Frontal cortex (tissue), 3 donors: ENCODE measurements at regions not wholly inside any gene's neighbourhood (a gene's known extent, or its start where the extent isn't known, plus 50 kb on each side); places are given as distances from the start of the nearest gene placed in this dataset.

ENCODE experiments used
- DNase-seq, 2 donors: peaks; one replicate each; pipeline ENCODE4 v3.0.0; 2012; ENCODE audit warnings: low spot score in 2 of 2
- FAIRE-seq: peaks from 2 replicates; lab custom pipeline; 2012; peaks lifted over from hg19 to GRCh38; lab: Jason Lieb, UNC
- donor health status: control.
- donor health status: control.
- donor health status: control.

- FAIRE-seq (no peak), DNase-seq (no peak)
Measured at GRCh38 chr11:134528453-134528852, 116.4 kb upstream of the B3GAT1 start.

DNA sequence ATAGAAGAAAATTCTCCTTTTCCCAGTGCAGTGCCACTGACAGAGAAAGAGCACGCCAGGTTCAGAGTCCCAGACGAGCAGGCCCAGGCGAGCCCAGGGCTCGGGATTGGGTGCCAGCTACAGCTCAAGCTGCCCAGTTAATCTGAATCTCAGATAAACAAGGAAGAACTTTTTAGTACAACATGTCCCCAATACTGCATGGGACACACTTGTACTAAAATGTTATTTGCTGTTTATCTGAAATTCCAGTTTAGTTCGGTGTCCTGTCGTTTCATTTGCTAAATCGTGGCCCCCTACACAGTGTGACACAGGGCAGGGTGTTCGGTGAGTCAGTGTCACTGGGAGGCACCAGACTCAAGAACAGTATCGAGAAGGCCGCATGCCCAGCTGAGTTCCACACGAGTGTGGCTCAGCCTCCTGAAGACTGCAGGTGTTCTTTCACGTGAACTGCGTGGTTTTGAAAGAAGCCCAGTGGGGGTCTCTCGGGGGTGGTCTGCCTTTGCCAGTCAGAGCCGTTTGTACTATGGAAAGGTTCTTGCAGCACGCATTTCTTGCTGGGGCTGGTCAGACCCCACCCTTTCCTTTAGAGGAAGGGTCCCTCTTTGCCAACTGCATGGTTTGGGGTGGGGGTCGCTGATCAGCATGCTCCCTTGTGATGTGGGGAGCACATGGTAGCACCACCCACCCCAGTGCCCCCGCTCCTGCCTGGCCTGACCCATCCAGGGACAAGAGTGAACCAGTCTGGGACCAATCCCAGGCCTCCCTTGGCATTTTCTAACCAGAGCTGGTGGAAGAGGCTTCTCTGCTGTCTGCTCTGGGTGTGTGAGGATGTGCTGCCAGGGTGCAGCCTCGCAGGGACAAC, 115.6 kb upstream of the B3GAT1 start:
- DNase-seq: no peak
- FAIRE-seq: no peak

DNA sequence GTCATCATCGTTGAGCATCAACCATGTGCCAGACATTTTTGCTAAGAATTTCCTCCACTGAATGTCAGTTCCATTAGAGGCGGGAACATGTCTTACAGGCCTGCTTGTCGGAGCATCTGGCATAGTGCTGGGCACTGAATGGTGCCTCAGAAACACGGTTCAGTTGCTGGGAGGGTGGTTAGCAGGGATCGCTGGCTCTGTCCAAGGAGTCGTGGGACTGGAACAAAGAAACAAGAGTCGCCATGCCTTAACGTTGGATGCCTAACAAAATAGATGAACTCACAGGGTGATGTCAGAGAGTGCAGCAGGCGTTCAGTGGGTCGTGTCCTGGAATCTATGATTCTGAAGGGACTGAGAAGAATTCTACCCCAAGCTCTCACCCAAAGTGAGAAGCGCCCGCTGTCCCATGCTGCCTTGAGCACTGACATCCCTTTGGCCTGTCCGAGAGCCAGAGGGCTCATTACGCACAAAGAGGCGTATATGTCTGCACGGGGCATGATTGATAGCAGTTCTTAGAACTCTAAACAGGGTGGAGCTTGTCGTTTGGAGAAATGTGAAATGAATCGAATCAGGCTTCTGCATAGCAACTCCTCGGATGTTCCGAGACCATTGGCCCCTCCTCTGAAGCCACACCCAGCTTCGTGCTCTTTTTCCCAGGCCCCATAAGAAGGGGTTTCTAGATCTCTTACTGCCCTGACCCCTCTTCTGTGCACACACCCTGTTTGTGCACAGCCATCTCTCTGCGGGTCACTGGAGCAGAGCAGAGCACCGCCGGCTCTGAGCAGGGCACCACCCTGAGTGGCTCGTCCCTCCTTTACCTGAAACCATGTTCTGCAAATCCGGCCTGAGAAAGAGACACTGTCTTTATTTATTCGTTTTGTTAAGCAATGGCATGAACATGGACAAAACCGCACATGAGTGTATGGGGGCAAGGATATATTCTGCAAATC, 113.1 kb upstream of the B3GAT1 start:
- FAIRE-seq (no peak), DNase-seq (no peak)

DNA sequence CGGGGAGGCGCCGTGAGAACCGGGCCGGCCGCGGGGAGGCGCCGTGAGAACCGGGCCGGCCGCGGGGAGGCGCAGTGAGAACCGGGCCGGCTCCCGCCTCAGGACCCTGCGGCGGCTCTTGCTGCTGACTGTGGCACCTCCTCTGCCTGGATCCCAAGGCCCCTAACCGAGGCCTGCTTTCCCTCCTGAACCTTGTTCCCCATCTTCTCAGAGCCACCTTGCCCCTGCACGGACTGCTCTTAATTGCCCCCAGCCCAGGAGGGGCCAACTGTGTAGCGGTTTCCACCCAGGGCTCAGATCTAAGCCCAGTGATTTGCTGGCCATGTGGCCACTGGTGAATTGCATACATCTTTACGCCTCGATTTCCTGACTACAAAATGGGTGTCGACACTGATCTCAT, 112.2 kb upstream of the B3GAT1 start:
- DNase-seq (no peak), FAIRE-seq (no peak)

DNA sequence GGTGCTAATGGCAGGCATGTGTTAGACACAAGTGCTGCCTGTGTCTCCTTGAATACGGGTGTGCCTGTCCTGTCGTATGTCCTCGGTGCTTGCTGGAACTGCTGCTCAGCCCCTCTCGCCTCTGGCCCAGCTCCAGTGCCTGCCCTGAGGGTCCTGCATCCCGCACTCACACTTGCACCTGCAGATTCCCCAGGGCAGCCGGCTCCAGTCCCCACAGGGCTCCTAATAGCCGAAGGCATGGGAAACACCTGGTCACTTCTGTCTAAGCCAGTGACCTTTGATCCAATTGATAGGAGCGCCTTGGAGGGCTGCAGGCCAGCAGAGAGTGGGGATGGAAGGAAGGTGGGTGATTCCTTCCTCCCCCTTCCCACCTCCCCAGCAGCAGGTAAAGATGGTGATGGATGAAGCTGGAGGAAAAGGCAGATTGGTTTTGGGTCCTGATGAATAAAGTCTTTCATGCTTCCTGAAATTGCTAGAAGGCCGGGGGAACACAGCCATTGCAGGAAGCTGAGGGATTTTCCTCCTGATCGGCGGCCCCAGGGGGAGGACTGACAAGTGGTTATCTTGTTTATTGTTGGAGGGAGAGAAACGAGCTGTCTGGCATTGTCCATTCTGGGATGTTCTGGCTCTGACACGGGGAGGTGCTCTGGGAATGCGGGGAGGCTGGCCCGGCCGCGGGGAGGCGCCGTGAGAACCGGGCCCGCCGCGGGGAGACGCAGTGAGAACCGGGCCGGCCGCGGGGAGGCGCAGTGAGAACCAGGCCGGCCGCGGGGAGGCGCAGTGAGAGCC, 110.9 kb upstream of the B3GAT1 start:
- no peak for DNase-seq
- no peak for FAIRE-seq

DNA sequence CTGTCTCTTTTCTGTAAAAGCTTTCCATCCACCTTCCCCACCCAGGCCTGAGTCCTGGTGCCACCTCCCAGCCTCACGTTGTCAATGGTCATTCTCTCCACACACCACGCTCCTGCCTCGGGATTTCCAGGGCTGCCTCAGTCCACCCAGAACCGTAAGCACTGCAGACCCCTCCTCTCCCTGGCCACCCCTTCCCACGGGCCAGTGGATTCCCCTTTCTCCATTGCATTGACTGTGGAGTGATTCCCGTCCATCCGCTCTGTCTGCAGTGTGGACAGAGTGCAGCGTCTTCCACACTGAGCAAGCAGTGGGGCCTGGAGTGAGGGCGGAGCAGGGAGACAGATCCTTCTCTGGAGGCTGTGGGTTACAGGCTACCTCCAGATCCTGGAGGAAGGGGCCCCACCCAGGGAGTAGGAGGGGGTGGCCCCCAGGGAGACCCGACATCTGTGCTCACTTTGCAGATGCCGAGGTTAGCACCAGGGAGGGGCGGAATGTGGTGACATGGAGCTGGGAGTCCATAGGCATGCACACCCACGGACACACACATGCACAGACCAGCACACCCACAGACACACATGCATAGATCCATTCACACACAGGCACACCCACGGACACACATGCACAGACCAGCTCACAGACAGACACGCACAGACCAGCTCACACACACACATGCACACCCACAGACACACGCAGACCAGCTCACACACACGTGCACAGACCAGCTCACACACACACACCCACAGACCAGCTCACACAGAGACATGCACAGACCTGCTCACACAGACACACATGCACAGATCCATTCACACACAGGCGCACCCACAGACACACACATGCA, 109.6 kb upstream of the B3GAT1 start:
- FAIRE-seq (no peak), DNase-seq (no peak)

- DNase-seq: no peak
- no peak for FAIRE-seq
Measured at GRCh38 chr11:134521001-134521400, 109.0 kb upstream of the B3GAT1 start.

- DNase-seq (no peak), FAIRE-seq (no peak)
Measured at GRCh38 chr11:134519788-134520187, 107.7 kb upstream of the B3GAT1 start.

- no peak for FAIRE-seq
- DNase-seq: no peak
Measured at GRCh38 chr11:134519390-134519750, 107.3 kb upstream of the B3GAT1 start.

- no peak for DNase-seq
- no peak for FAIRE-seq
Measured at GRCh38 chr11:134518616-134519389, 106.8 kb upstream of the B3GAT1 start.

DNA sequence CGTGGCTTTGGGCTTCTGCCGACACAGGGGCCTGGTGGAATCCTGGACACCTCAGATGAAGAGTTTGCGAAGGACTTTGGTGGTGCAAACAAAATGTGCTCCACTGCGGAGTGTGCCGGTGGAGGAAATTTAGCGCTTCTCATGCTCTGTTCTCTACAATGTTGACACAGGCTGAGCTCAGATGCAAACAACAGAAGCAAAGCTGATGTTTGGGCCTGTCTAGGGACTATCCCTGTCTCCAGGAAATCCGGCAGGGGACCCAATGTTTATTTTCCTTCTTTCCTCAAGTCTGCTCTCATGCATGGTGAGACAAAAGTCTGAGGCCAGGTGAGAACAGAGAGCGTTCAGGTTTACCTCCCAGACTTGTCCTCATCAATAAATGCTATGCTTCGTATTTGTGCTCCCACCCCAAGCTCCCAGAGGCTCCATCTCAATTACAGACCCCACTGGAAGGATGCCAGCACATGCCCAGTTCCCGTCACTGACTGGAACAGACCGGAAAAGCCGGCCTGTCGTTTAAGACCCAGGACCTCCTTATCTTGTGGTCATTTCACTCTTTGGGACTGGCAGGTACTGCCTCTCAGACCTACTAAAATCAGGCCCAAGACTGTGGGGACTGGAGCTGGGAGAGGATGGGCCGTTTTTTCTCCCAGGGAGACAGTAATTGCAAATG, 105.7 kb upstream of the B3GAT1 start:
- DNase-seq: no peak
- no peak for FAIRE-seq

DNA sequence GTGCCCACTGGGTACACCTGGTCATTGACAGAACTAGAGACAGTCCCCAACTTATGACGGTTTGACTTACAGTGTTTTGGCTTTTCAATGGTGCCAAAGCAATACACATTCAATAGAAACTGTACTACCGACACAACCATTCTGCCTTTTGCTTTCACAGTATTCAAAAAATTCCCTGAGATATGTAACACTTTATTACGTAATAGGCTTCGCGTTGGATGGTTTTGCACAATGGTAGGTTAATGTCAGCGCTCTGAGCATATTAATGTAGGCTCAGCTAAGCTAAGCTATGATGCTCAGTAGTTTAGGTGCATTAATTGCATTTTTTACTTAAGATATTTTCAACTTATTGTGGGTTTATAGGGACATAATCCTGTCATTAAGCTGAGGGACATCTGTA, 105.1 kb upstream of the B3GAT1 start:
- DNase-seq: no peak
- FAIRE-seq: no peak

DNA sequence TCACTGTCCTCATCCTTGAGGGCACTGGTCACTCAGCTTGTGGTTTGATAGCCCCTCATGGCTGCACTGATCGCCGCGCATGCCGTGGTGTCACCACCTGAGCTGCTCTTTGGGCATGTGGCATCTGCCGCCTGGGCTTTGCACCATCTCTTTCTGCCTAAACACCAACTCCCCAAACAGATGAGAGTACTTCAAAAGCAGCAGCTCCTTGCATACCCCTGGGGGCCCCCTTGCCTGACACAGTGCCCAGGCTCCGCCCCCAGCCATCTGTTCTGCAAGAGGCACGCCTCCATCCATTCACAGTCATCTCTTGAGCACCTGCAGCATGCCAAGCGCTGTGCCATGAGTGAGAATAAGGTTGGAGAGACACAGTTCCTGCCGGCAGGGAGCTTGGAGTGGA, 104.5 kb upstream of the B3GAT1 start:
- FAIRE-seq (no peak), DNase-seq (no peak)

GRCh38 chr11:134515081-134515960, 103.3 kb upstream of the B3GAT1 start:
- no peak for DNase-seq
- no peak for FAIRE-seq

- DNase-seq (no peak), FAIRE-seq (no peak)
Measured at GRCh38 chr11:134514354-134514951, 102.4 kb upstream of the B3GAT1 start.

GRCh38 chr11:134513585-134514120, 101.6 kb upstream of the B3GAT1 start:
- FAIRE-seq (no peak), DNase-seq (no peak)
